NCI-H1930 (cell line): ENCODE measurements at regions not wholly inside any gene's neighbourhood (a gene's known extent, or its start where the extent isn't known, plus 50 kb on each side); places are given as distances from the start of the nearest gene placed in this dataset.
"Not testable (repeated sequence)": the region's sequence is repeated elsewhere in the genome, so short reads cannot be mapped to it uniquely, and the experiment has no call there.

Source experiments
- DNase-seq, 2 experiments: peaks; one replicate each; lab custom pipeline; 2025; lab: John Stamatoyannopoulos, UW

GRCh38 chr2:210730672-210731071 is 174.3 kb downstream of the CPS1 start:
- no peak for DNase-seq

GRCh38 chr2:210746826-210747225 is 190.4 kb downstream of the CPS1 start:
- DNase-seq: not testable (repeated sequence)

- no peak for DNase-seq
These were observed 196.1 kb downstream of the CPS1 start for GRCh38 chr2:210752532-210752931.

DNA sequence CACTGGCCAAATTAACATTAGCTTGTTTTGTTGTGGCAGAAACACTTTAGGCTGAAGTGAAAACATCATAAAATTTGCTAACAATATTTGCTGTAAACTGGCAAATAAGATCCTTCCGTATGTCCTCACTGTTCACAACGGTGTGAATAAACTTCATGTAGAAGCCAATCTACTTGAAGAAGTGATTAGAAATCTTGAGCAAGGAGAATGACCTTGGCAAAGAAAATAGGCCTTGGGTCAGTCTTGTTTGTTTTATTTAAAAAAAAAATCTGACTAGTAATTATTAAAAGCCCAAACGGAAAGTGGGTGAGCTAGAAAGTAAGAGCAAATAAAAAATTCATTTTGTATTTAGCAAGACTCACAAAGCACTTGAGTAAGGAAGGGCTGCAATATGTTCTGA is 197.0 kb downstream of the CPS1 start:
- DNase-seq: no peak

GRCh38 chr2:210756855-210757254 is 200.5 kb downstream of the CPS1 start:
- DNase-seq: no peak

GRCh38 chr2:210762604-210763588 is 206.5 kb downstream of the CPS1 start:
- DNase-seq: no peak

DNA sequence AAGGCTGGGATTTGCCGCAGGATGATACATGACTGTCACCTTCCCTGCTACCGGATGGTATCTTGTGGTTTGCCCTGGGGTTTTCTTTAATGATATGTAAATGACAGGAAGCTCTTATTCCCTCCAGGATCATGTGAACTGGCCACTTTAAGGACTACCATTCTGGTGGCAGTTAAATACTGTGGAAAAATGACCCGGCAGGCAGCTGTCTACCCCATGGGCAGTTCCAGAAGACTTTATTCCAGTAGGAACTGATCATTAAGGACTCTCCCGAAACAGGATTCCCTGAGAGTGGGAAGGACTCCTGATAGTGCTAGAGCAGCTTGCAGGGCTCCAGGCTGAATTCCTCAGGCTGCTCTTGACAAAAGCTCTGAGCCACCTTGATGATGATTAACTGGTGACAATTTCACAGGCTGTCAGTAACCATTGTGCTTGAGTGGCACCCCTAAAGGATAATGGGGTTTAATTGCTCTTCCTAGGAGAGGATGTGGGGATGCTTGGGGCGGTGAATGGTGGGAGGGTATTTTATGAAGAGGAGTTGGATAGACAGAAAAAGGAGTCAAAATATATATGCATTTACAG is 212.0 kb downstream of the CPS1 start:
- no peak for DNase-seq

GRCh38 chr2:210776756-210777155 is 220.4 kb downstream of the CPS1 start:
- DNase-seq: no peak

DNA sequence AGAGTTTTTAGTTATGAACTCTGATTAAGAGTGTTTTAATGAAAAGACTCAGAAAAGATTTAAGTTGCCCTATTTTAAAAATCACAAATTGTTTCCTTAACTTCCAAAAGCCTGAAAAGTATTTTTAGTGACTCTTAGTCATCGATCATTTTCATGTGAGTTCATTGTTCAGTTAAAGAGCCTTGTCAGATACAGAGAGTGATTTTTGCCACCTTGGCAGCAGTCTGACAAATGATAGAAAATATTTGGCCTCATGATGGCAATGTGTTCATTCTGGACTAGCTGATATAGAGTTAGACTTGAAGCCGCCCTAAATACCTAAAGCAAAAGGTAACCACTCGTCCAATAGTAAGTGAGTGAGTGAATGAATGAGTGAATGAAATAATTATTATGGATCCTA is 225.8 kb downstream of the CPS1 start:
- no peak for DNase-seq

GRCh38 chr2:210787831-210788230 is 231.4 kb downstream of the CPS1 start:
- not testable (repeated sequence) for DNase-seq

- DNase-seq: no peak
These were observed 235.6 kb downstream of the CPS1 start for GRCh38 chr2:210792000-210792399.

DNA sequence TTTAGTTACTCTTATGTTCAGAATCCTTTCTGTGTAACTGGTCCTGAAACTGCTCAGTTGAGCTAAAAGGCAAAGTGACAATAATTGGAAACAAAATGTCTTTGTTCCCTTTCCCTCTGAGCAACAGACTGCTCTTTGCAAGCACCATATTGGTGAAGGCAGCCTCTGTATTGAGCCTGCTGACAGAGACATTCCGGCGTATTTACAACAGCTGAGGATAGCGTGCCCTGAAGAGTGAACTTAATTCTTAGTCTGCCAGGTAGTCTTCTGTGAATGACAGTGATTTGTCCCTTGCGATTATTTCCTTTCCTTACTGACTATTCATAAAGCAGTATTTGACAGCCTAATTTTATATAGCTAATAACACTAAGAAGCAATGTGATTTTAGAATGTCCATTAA is 239.1 kb downstream of the CPS1 start:
- DNase-seq: no peak

GRCh38 chr2:210798180-210798579 is 241.8 kb downstream of the CPS1 start:
- DNase-seq: no peak

DNA sequence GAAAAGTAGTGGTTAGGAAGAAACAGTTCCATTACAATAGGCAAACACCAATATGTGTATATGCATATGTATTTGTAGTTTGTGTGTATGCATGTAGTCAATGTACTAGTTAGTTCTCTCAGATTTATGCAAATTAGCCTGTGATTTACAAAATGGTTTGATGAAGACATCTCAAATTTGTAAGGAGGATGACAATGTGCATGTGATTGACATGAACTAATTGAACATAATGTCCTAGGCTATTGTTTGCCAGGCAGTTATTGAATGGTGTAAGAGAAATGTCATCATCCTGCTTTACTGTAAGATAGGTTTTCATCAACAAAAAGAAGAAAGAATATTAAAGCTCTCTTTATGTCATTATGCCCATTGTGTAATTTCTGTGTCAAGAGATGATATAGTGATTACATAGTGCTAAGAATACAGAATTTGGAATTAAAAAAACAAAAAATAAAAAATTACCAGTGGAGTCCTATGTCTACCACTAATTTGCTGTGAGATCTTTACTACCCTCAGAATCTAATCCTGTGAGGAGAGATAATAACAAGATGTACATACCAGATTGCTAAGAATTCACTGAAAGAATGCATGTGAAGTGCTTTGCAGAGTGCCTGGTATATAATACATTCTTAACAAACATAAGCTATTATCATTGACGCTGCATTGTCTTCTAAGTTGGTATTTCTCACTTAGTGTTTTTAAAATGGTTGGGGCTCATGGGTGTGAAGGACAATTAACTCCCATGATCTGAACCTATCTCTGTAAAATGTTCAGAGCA is 258.0 kb downstream of the CPS1 start:
- DNase-seq: no peak

DNA sequence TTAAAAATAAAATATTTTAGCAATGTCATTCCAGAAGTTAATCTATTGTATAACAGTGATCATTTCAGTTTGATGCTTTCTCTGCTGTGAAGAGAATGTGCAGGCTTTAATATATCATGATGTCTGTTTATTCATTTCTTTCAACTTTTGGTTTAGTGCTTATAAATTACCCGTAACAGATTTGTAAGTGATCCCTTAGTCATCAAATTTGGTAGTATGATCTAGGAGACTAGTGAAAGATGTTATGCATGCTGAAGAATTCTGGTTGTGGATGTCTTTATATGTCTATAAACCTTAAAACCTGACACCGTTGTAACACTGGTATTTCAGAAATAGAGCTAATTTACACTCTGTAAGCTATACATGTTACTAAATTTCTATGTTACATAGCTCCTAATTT is 260.4 kb downstream of the CPS1 start:
- no peak for DNase-seq

DNA sequence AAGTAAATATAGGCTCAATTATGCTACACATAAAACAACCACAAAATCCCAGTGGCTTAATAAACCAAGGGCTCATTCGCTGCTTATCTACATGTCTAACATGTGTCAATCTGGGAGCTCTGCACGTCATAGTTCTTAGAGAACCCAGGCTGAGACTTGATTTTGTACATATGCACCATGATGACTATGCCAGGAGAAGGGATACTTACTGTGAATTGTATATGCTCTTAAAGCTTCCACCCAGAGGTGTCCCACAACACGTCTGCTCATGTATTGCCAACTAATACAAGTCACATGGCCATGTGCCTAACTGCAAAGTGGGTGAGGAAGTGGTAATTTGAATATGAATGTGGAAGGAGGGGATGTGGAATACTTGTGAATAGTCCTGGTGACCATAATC is 262.1 kb downstream of the CPS1 start:
- DNase-seq: no peak

- no peak for DNase-seq
These were observed 277.0 kb downstream of the CPS1 start for GRCh38 chr2:210833403-210833802.

GRCh38 chr2:210839034-210839433 is 282.6 kb downstream of the CPS1 start:
- DNase-seq: no peak

DNA sequence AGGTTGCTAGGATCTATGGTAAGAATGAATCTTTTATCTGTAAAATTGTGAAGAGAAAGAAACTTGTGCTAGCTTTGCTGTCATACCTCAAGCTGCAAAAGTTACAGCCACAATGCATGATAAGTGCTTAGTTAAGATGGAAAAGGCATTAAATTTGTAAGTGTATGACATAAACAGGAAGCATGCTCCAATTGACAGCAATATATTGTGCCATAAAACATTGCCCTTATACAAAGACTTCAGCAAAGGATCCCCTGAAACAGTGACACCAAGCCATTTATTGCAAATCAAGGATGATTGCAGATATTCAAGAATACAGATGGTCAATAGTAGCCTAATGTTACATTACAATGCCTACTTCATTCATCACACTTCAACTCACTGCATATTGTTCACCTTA is 283.1 kb downstream of the CPS1 start:
- no peak for DNase-seq

GRCh38 chr2:210842896-210843295 is 286.5 kb downstream of the CPS1 start:
- no peak for DNase-seq

DNA sequence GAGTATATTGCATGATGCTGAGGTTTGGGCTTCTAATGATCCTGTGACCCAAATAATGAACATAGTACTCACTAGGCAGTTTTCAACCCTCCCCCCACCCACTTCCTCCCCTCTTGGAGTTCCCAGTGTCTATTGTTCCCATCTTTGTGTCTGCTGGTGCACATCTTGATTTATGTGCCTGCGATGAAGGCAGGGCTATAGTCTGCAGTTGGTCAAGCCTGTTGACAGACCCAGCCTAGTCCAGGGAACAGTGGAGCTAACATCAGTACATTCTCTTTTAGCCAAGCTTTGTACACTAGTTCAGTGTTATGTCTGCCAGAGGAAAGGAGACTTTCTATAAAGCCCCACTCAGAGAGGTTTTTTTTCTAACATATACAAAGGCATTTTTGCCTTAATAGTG is 287.6 kb downstream of the CPS1 start:
- no peak for DNase-seq

GRCh38 chr2:210859314-210859713 is 302.9 kb downstream of the CPS1 start:
- DNase-seq: peak; percentile 58 to 68

GRCh38 chr2:210860276-210860675 is 303.9 kb downstream of the CPS1 start:
- peak; percentile 76 to 84 for DNase-seq
